ENCODE measurements at regions not wholly inside any gene's neighbourhood (a gene's known extent, or its start where the extent isn't known, plus 50 kb on each side); places are given as distances from the start of the nearest gene placed in this dataset.

DNA sequence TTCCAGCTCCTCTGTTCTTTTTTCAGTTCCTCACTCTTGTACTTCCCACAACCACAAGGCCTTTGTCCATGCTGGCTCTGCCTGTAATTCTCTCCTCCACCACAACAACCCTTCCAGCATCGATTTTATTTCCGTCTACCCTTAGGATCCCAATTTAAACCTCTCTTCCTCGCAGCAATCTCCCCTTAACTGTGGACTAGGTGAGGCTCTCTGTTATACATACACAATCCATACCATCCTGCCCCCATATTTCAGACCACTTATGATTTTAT lies 90.4 kb upstream of the ZC3H11B start:
- H3K36me3 Mint-ChIP-seq (ENCODE audit: insufficient read depth): no peaks in the 10 kb centered on the region
- H3K27me3 Mint-ChIP-seq: no peaks in the 10 kb centered on the region
- no peaks in the 10 kb centered on the region for H3K9me3 Mint-ChIP-seq (ENCODE audit: low read depth)
- no peak for DNase-seq (ENCODE audit: low spot score, unreplicated experiment)
- no peak overlapping the region for H3K27ac Mint-ChIP-seq
- H3K4me3 Mint-ChIP-seq (ENCODE audit: low read depth): no peak overlapping the region
- H3K4me1 Mint-ChIP-seq (ENCODE audit: low read depth): no peaks in the 10 kb centered on the region
- TF ChIP-seq, protein P1, sequence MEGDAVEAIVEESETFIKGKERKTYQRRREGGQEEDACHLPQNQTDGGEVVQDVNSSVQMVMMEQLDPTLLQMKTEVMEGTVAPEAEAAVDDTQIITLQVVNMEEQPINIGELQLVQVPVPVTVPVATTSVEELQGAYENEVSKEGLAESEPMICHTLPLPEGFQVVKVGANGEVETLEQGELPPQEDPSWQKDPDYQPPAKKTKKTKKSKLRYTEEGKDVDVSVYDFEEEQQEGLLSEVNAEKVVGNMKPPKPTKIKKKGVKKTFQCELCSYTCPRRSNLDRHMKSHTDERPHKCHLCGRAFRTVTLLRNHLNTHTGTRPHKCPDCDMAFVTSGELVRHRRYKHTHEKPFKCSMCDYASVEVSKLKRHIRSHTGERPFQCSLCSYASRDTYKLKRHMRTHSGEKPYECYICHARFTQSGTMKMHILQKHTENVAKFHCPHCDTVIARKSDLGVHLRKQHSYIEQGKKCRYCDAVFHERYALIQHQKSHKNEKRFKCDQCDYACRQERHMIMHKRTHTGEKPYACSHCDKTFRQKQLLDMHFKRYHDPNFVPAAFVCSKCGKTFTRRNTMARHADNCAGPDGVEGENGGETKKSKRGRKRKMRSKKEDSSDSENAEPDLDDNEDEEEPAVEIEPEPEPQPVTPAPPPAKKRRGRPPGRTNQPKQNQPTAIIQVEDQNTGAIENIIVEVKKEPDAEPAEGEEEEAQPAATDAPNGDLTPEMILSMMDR (IDR thresholded peaks at IDR 0.05; ENCODE audit: unreplicated experiment): no peak

DNA sequence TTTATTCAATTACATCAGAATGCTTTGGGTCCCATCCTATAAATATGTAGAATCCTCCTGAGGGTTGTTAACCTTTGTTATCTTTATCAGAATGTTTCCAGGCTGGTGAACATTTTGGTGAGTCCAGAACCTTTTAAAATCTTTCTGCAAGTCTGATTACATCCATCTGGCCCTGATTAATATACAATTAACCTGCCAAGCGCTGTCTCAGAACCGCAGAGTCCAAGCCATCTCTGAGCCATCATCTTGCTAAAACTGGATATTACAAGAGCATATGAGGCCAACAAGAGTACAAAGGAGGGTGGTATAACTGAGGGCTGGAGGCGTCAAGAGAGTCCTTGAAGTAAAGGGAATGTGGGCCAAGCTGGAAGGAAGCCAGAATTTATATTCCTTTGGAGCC lies 88.6 kb upstream of the ZC3H11B start:
- TF ChIP-seq, protein P1 (IDR thresholded peaks at IDR 0.05; ENCODE audit: unreplicated experiment): no peak
- H3K4me1 Mint-ChIP-seq (ENCODE audit: low read depth): no peaks in the 10 kb centered on the region
- H3K27me3 Mint-ChIP-seq: no peaks in the 10 kb centered on the region
- H3K9me3 Mint-ChIP-seq (ENCODE audit: low read depth): no peaks in the 10 kb centered on the region
- no peak overlapping the region for H3K27ac Mint-ChIP-seq
- H3K4me3 Mint-ChIP-seq (ENCODE audit: low read depth): no peak overlapping the region
- H3K36me3 Mint-ChIP-seq (ENCODE audit: insufficient read depth): no peaks in the 10 kb centered on the region
- DNase-seq (ENCODE audit: low spot score, unreplicated experiment): no peak

DNA sequence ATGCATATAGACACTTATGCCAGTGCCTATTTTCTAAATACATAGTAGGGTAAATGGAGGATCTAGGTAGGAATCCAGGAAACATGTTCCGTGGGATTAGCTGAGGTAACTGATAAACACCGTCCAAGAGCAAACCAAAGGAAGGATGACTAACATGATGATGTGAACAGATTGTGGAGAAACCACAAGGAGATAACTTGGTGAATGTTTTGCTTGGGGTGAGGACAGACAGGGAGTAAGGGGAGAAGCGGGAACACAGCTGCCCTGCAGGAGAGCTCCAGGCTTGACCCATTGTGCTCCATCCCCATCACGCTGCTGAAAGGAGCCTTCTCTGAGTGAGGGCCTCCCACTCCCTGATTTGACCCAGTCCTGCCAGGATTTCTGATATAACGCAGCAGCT lies 87.0 kb upstream of the ZC3H11B start:
- Mint-ChIP-seq H3K9me3 (ENCODE audit: low read depth) (no peaks in the 10 kb centered on the region), H3K4me3 (ENCODE audit: low read depth) (no peak overlapping the region), H3K4me1 (ENCODE audit: low read depth) (no peaks in the 10 kb centered on the region)

DNA sequence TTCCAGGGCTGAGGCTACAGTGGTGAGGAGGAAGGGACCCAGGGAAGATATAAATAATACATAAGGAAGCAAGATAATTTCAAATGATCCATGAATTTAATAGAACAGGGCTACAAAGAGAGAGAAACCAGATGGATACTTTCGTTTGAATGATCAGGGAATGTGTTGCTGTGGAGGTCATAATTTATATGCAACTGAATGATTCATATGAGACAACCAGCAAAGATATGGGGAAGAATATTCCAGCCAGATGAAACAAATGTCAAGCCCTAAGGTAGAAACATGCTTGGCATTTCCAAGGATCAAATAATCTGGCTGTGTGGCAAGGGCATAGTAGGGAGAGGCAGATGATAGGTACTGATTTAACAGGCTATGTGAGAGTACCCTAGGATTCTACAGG lies 84.8 kb upstream of the ZC3H11B start:
- H3K4me1 Mint-ChIP-seq (ENCODE audit: low read depth): no peaks in the 10 kb centered on the region

More for the DNA sequence above, 87.0 kb upstream of the ZC3H11B start:
- TF ChIP-seq, protein P1 (IDR thresholded peaks at IDR 0.05; ENCODE audit: unreplicated experiment): no peak
- no peaks in the 10 kb centered on the region for H3K36me3 Mint-ChIP-seq (ENCODE audit: insufficient read depth)
- H3K27me3 Mint-ChIP-seq: no peaks in the 10 kb centered on the region
- DNase-seq (ENCODE audit: low spot score, unreplicated experiment): no peak
- no peak overlapping the region for H3K27ac Mint-ChIP-seq

DNA sequence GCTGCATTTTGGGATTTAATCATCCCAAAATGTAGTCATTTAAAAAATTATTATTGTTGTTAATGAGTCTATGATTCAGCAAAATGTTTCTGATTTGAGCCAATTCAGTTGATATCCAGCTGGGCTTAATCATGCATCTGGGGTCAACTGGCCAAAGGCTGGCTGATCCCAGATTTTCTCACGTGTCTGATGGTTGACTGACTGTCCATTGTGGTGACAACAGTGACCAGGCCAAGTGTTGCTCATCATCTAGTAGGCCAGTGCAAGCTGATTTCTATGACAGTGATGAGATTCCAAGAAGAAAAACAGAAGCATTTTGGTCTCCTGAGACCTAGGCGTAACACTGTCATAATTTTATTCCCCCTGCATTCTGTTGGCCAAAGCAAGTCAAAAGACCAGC lies 80.1 kb upstream of the ZC3H11B start:
- Mint-ChIP-seq H3K27me3 (no peaks in the 10 kb centered on the region), H3K4me3 (ENCODE audit: low read depth) (no peak overlapping the region), H3K4me1 (ENCODE audit: low read depth) (no peaks in the 10 kb centered on the region), H3K36me3 (ENCODE audit: insufficient read depth) (no peaks in the 10 kb centered on the region), H3K9me3 (ENCODE audit: low read depth) (no peaks in the 10 kb centered on the region), H3K27ac (no peak overlapping the region)
- DNase-seq (ENCODE audit: low spot score, unreplicated experiment): no peak
- TF ChIP-seq, protein P1 (IDR thresholded peaks at IDR 0.05; ENCODE audit: unreplicated experiment): no peak

More for the DNA sequence above, 84.8 kb upstream of the ZC3H11B start:
- Mint-ChIP-seq H3K27ac (no peak overlapping the region), H3K4me3 (ENCODE audit: low read depth) (no peak overlapping the region), H3K27me3 (no peaks in the 10 kb centered on the region), H3K36me3 (ENCODE audit: insufficient read depth) (no peaks in the 10 kb centered on the region), H3K9me3 (ENCODE audit: low read depth) (no peaks in the 10 kb centered on the region)
- DNase-seq (ENCODE audit: low spot score, unreplicated experiment): no peak
- TF ChIP-seq, protein P1 (IDR thresholded peaks at IDR 0.05; ENCODE audit: unreplicated experiment): no peak
